Progenitor cell of endocrine pancreas (in vitro differentiated cells): ENCODE measurements at regions not wholly inside any gene's neighbourhood (a gene's known extent, or its start where the extent isn't known, plus 50 kb on each side); places are given as distances from the start of the nearest gene placed in this dataset.
A peak's percentile ranks its signal among the peaks of the same experiment; 100 is the strongest.

Experiments
- DNase-seq: peaks from one replicate; pipeline ENCODE4 v3.0.0; 2021; ENCODE audit warnings: low spot score; ENCODE audit not compliant: unreplicated experiment
- H3K27ac Mint-ChIP-seq: 2 replicates; pipeline ENCODE4 v1.8.0; 2021; ENCODE audit warnings: mild to moderate bottlenecking, moderate library complexity, mixed read lengths
- H3K27me3 Mint-ChIP-seq: 2 replicates; pipeline ENCODE4 v1.8.0; 2021; ENCODE audit warnings: mixed read lengths
- H3K36me3 Mint-ChIP-seq: 2 replicates; pipeline ENCODE4 v1.8.0; 2022; ENCODE audit warnings: mixed read lengths; ENCODE audit not compliant: insufficient read depth
- H3K4me1 Mint-ChIP-seq: 2 replicates; pipeline ENCODE4 v1.8.0; 2021; ENCODE audit warnings: low read depth, mixed read lengths
- H3K4me3 Mint-ChIP-seq: 2 replicates; pipeline ENCODE4 v1.8.0; 2021; ENCODE audit warnings: low read depth, mild to moderate bottlenecking, moderate library complexity, mixed read lengths
- H3K9me3 Mint-ChIP-seq: 2 replicates; pipeline ENCODE4 v1.8.0; 2021; ENCODE audit warnings: low read depth, mixed read lengths
- TF ChIP-seq, protein P1 (sequence below): fragments of 200-600 bp; sonication (generic); IDR thresholded peaks from one replicate; pipeline ENCODE4 v1.5.0; 2021; ENCODE audit warnings: antibody characterized with exemption, mild to moderate bottlenecking; ENCODE audit not compliant: unreplicated experiment

- Mint-ChIP-seq H3K36me3 (no peaks in the 10 kb centered on the region), H3K9me3 (no peaks in the 10 kb centered on the region), H3K4me1 (no peaks in the 10 kb centered on the region), H3K4me3 (no peak overlapping the region), H3K27me3 (peaks cover 59% of the 10 kb centered on the region), H3K27ac (no peak overlapping the region)
- TF ChIP-seq, protein P1, sequence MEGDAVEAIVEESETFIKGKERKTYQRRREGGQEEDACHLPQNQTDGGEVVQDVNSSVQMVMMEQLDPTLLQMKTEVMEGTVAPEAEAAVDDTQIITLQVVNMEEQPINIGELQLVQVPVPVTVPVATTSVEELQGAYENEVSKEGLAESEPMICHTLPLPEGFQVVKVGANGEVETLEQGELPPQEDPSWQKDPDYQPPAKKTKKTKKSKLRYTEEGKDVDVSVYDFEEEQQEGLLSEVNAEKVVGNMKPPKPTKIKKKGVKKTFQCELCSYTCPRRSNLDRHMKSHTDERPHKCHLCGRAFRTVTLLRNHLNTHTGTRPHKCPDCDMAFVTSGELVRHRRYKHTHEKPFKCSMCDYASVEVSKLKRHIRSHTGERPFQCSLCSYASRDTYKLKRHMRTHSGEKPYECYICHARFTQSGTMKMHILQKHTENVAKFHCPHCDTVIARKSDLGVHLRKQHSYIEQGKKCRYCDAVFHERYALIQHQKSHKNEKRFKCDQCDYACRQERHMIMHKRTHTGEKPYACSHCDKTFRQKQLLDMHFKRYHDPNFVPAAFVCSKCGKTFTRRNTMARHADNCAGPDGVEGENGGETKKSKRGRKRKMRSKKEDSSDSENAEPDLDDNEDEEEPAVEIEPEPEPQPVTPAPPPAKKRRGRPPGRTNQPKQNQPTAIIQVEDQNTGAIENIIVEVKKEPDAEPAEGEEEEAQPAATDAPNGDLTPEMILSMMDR, result no peak
- no peak for DNase-seq
These were observed 1413.3 kb downstream of the TBC1D22A start for GRCh38 chr22:48175721-48176120.

DNA sequence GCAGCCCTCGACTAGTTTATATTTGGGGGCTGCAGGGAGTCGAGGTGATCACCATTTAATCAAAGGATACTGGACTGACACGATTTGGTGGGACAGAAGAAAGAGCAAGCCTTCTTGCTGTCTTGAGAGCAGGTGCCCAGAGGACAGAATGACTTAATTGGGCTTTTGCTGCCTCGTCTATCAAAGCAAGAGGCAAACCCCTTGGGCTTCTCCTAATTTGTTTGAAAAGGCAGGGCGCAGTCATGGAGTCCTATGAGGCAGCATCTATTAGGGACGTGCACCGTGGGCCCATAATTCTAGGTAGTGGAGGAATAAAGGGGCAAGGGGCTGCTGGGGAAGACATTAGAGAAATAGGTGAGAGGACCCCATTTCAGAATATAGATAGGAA is 1411.3 kb downstream of the TBC1D22A start:
- DNase-seq, result no peak
- TF ChIP-seq, protein P1, result no peak
- H3K4me3 Mint-ChIP-seq, result no peak overlapping the region
- H3K9me3 Mint-ChIP-seq, result no peaks in the 10 kb centered on the region
- H3K27ac Mint-ChIP-seq, result no peak overlapping the region
- H3K4me1 Mint-ChIP-seq, result no peaks in the 10 kb centered on the region
- peaks cover 71% of the 10 kb centered on the region for H3K27me3 Mint-ChIP-seq
- H3K36me3 Mint-ChIP-seq, result no peaks in the 10 kb centered on the region

DNA sequence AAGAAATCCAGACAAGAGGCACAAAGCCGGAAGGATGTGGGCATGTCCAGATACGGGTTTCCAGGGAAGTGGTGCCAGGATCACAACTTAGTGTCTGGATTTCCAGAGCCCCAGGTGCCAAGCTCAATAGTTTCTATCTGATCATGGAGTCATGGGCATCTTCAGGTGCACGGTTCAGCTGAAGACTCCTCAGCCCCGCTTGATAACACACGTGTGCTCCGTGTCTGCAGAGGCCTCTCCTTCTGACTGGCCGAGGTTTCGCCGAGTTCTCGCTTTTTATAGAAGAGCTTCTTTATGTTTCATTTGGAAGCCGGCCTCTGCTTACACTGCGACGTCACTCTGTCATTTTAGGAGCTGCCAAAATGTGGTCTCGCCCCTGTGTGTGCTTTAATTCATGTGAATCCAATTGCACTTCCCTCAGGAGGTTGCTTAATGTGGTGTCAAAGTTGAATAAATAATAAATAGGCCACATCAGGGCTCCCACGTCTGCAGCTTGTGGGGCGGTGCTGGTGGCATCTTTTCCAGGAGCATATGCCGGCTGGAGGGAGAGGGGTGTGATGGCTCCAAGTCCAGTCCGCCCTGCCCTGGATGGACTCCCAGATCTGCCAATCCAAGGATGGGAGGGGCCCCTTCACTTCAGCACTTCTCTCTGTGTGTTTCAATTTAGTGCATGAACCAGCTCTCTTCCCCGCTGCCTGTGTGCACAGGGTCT is 1410.8 kb downstream of the TBC1D22A start:
- DNase-seq, result no peak
- Mint-ChIP-seq H3K4me3 (no peak overlapping the region), H3K27me3 (peaks cover 72% of the 10 kb centered on the region), H3K4me1 (no peaks in the 10 kb centered on the region), H3K9me3 (no peaks in the 10 kb centered on the region), H3K27ac (no peak overlapping the region), H3K36me3 (no peaks in the 10 kb centered on the region)
- TF ChIP-seq, protein P1, result no peak

- no peak overlapping the region for H3K4me3 Mint-ChIP-seq
- DNase-seq, result peak; percentile 29
- no peaks in the 10 kb centered on the region for H3K9me3 Mint-ChIP-seq
- no peaks in the 10 kb centered on the region for H3K36me3 Mint-ChIP-seq
- no peak overlapping the region for H3K27ac Mint-ChIP-seq
- TF ChIP-seq, protein P1, result no peak
- H3K27me3 Mint-ChIP-seq, result peaks cover 63% of the 10 kb centered on the region
- no peaks in the 10 kb centered on the region for H3K4me1 Mint-ChIP-seq
These were observed 1408.8 kb downstream of the TBC1D22A start for GRCh38 chr22:48171271-48171691.

GRCh38 chr22:48169227-48169626 is 1406.8 kb downstream of the TBC1D22A start:
- DNase-seq, result no peak
- Mint-ChIP-seq H3K4me3 (no peak overlapping the region), H3K9me3 (no peaks in the 10 kb centered on the region)

More at GRCh38 chr22:48169227-48169626, 1406.8 kb downstream of the TBC1D22A start:
- Mint-ChIP-seq H3K4me1 (no peaks in the 10 kb centered on the region), H3K27ac (no peak overlapping the region), H3K36me3 (no peaks in the 10 kb centered on the region), H3K27me3 (peaks cover 56% of the 10 kb centered on the region)
- TF ChIP-seq, protein P1, result no peak
